Transverse colon (tissue), 4 donors: ENCODE measurements at regions not wholly inside any gene's neighbourhood (a gene's known extent, or its start where the extent isn't known, plus 50 kb on each side); places are given as distances from the start of the nearest gene placed in this dataset.

Source experiments
- POLR2A ChIP-seq: fragments of 450-650 bp; IDR thresholded peaks from one replicate; pipeline ENCODE4 v1.6.1; 2016; ENCODE audit warnings: antibody characterized with exemption, mild to moderate bottlenecking, moderate library complexity
- POLR2AphosphoS5 ChIP-seq, 3 donors: sonication (generic); formaldehyde crosslinking; IDR thresholded peaks; one replicate each; pipeline ENCODE4 v1.6.1; 2016; ENCODE audit warnings: antibody characterized with exemption in 3 of 3
- TF ChIP-seq, protein P1 (sequence below), 5 experiments: fragments of 200-600 bp in 3 of 5; fragments of 450-650 bp in 2 of 5; sonication (generic) in 3 of 5; IDR thresholded peaks; 1 replicate in 2 of 5; 2 replicates in 3 of 5; pipeline ENCODE4 v1.5.1; 2016 to 2017; ENCODE audit warnings: antibody characterized with exemption in 5 of 5, inconsistent platforms in 3 of 5, mild to moderate bottlenecking in 2 of 5, moderate library complexity in 1 of 5

- TF ChIP-seq, protein P1, sequence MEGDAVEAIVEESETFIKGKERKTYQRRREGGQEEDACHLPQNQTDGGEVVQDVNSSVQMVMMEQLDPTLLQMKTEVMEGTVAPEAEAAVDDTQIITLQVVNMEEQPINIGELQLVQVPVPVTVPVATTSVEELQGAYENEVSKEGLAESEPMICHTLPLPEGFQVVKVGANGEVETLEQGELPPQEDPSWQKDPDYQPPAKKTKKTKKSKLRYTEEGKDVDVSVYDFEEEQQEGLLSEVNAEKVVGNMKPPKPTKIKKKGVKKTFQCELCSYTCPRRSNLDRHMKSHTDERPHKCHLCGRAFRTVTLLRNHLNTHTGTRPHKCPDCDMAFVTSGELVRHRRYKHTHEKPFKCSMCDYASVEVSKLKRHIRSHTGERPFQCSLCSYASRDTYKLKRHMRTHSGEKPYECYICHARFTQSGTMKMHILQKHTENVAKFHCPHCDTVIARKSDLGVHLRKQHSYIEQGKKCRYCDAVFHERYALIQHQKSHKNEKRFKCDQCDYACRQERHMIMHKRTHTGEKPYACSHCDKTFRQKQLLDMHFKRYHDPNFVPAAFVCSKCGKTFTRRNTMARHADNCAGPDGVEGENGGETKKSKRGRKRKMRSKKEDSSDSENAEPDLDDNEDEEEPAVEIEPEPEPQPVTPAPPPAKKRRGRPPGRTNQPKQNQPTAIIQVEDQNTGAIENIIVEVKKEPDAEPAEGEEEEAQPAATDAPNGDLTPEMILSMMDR (IDR thresholded peaks at IDR 0.05) = no peak
- no peak for TF ChIP-seq POLR2A
- TF ChIP-seq POLR2AphosphoS5 (IDR thresholded peaks at IDR 0.05) = no peak
Observed at GRCh38 chr5:142395334-142395733, 70.5 kb upstream of the SPRY4 start.
